ENCODE measurements at regions not wholly inside any gene's neighbourhood (a gene's known extent, or its start where the extent isn't known, plus 50 kb on each side); places are given as distances from the start of the nearest gene placed in this dataset.

GRCh38 chr20:60869625-60870024, 382.4 kb upstream of the CDH4 start:
- H3K36me3 ChIP-seq (ENCODE audit: insufficient read depth in 1 of 2, low read depth in 1 of 2) = no peaks in the 10 kb centered on the region
- ATAC-seq (no peak), DNase-seq (no peak)
- H3K27me3 ChIP-seq (ENCODE audit: insufficient read depth in 3 of 3, low read length in 2 of 3) = peaks cover 0 to 7% (median 0%) of the 10 kb centered on the region in 3 donors
- H3K4me3 ChIP-seq = no peak overlapping the region
- H3K4me1 ChIP-seq = no peaks in the 10 kb centered on the region
- intact Hi-C loops (cut with DNase I) = no loop called here
- WGBS, 3 donors = 88 to 94% (median 90%) methylated on average over 9 of the region's 9 CpGs
- TF ChIP-seq CTCF (IDR thresholded peaks at IDR 0.05) = no peak
- H3K9me3 ChIP-seq = no peaks in the 10 kb centered on the region
- H3K27ac ChIP-seq = no peak overlapping the region

DNA sequence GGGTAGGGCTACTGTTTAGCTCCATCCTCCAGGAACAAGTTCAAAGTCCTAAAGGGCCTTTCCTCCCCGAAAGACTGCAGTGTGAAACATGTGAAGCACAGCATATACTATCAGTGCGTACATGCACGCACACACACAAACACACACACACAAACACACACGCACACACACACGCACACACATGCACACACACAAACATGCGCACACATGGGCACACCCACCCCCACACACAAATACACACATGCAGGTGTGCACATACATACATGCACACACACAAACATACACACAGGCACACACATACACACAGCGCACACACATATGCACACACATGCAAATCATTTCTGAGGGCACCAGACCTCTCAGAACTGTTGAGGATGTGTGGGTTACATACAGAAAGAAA, 382.0 kb upstream of the CDH4 start:
- WGBS, 3 donors = 94 to 98% (median 97%) methylated on average over 7 of the region's 7 CpGs
- H3K36me3 ChIP-seq (ENCODE audit: insufficient read depth in 1 of 2, low read depth in 1 of 2) = no peaks in the 10 kb centered on the region
- DNase-seq (no peak), ATAC-seq (no peak)
- no peak overlapping the region for H3K4me3 ChIP-seq
- H3K9me3 ChIP-seq = no peaks in the 10 kb centered on the region
- no peak overlapping the region for H3K27ac ChIP-seq
- peaks cover 0 to 7% (median 0%) of the 10 kb centered on the region in 3 donors for H3K27me3 ChIP-seq (ENCODE audit: insufficient read depth in 3 of 3, low read length in 2 of 3)
- no peak for TF ChIP-seq CTCF (IDR thresholded peaks at IDR 0.05)
- intact Hi-C loops (cut with DNase I) = no loop called here
- H3K4me1 ChIP-seq = no peaks in the 10 kb centered on the region

GRCh38 chr20:60872224-60872623, 379.8 kb upstream of the CDH4 start:
- 53 to 70% (median 55%) methylated on average over 8 of the region's 8 CpGs for WGBS, 3 donors
- no peaks in the 10 kb centered on the region for H3K36me3 ChIP-seq (ENCODE audit: insufficient read depth in 1 of 2, low read depth in 1 of 2)
- ATAC-seq (no peak), DNase-seq (no peak)
- no peak overlapping the region for H3K4me3 ChIP-seq
- no peaks in the 10 kb centered on the region for H3K9me3 ChIP-seq
- peaks cover 0 to 7% (median 0%) of the 10 kb centered on the region in 3 donors for H3K27me3 ChIP-seq (ENCODE audit: insufficient read depth in 3 of 3, low read length in 2 of 3)
- TF ChIP-seq CTCF (IDR thresholded peaks at IDR 0.05) = no peak
- intact Hi-C loops (cut with DNase I) = no loop called here
- H3K4me1 ChIP-seq = no peaks in the 10 kb centered on the region
- H3K27ac ChIP-seq = no peak overlapping the region

DNA sequence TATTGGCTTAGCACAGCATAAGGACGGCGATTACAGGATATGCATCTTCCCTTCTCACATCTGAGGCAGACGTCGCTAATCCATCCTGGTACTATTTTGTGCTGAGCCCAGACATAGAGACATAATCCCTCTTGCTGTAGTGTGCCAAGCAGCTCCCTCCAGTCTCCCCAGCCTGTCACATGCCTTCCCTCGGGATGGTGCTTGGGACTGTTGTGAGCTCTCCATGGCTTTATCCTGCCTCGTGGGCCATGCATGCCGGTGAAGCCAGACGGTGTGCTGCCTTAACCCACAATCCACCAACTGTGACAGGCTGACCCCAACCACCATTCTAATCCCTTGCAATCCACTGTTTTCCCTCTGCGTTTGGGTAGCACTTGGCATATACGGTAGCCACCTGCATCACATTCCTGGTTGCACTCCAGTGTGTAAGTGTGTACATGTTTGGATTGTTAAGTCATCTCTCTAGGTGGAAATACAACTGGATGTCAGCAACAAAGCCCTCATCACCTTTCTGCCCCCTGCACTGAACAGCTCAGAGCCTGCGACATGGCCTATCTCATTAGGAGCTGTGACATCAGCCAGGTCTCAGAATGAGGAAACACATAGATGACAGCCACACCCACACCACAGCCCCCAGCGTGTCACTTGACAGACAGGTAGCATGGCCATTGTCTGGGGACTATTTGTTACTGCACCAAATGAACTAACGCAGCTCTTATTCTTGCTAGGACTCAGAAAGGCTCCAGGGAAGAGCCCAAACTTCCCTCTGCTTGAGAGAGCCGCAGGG, 374.8 kb upstream of the CDH4 start:
- no peak for TF ChIP-seq CTCF (IDR thresholded peaks at IDR 0.05)
- Histone ChIP-seq H3K36me3 (ENCODE audit: insufficient read depth in 1 of 2, low read depth in 1 of 2) (no peaks in the 10 kb centered on the region), H3K4me3 (no peak overlapping the region), H3K9me3 (no peaks in the 10 kb centered on the region), H3K4me1 (no peaks in the 10 kb centered on the region), H3K27me3 (ENCODE audit: insufficient read depth in 3 of 3, low read length in 2 of 3) (no peaks in the 10 kb centered on the region), H3K27ac (no peak overlapping the region)
- ATAC-seq (no peak), DNase-seq (no peak)
- intact Hi-C loops (cut with DNase I) = no loop called here
- WGBS, 3 donors = 60 to 62% (median 62%) methylated on average over 14 of the region's 14 CpGs

GRCh38 chr20:60882836-60883235, 369.2 kb upstream of the CDH4 start:
- 75 to 78% (median 76%) methylated on average over 6 of the region's 6 CpGs for WGBS, 3 donors
- Histone ChIP-seq H3K36me3 (ENCODE audit: insufficient read depth in 1 of 2, low read depth in 1 of 2) (no peaks in the 10 kb centered on the region), H3K9me3 (no peaks in the 10 kb centered on the region), H3K4me3 (no peak overlapping the region), H3K4me1 (no peaks in the 10 kb centered on the region), H3K27ac (no peak overlapping the region), H3K27me3 (ENCODE audit: insufficient read depth in 3 of 3, low read length in 2 of 3) (peaks cover 0 to 4% (median 2%) of the 10 kb centered on the region in 3 donors)
- DNase-seq = no peak
- intact Hi-C loops (cut with DNase I) = no loop called here
- no peak for TF ChIP-seq CTCF (IDR thresholded peaks at IDR 0.05)
- ATAC-seq = no peak
